ENCODE measurements at regions not wholly inside any gene's neighbourhood (a gene's known extent, or its start where the extent isn't known, plus 50 kb on each side); places are given as distances from the start of the nearest gene placed in this dataset.

- no peak for TF ChIP-seq POLR2A (IDR thresholded peaks at IDR 0.05)
- no peak for TF ChIP-seq EP300 (IDR thresholded peaks at IDR 0.05)
These were observed 138.6 kb downstream of the C5orf15 start for GRCh38 chr5:133829786-133830185.

Data from tibial nerve (tissue), 3 donors.